Neutrophil (primary cell): ENCODE measurements at regions not wholly inside any gene's neighbourhood (a gene's known extent, or its start where the extent isn't known, plus 50 kb on each side); places are given as distances from the start of the nearest gene placed in this dataset.

ENCODE experiments used
- H3K27ac ChIP-seq: fragments of 200-600 bp; sonication (generic); 2 replicates; pipeline ENCODE4 v1.5.1; 2016; ENCODE audit warnings: mild to moderate bottlenecking, moderate library complexity
- H3K27me3 ChIP-seq: fragments of 200-600 bp; sonication (generic); 2 replicates; pipeline ENCODE4 v1.6.0; 2016; ENCODE audit warnings: mild to moderate bottlenecking
- H3K36me3 ChIP-seq: fragments of 200-600 bp; sonication (generic); 2 replicates; pipeline ENCODE4 v1.5.1; 2017
- H3K4me1 ChIP-seq, 2 experiments: fragments of 200-600 bp in 1 of 2; sonication (generic) in 1 of 2; 1 replicate in 1 of 2; 2 replicates in 1 of 2; pipeline versions ENCODE4 v1.5.1 to v1.6.1; 2013 to 2016; ENCODE audit warnings: low read depth in 1 of 2, low read length in 1 of 2, mild to moderate bottlenecking in 1 of 2, moderate library complexity in 1 of 2; ENCODE audit not compliant: control insufficient read depth in 1 of 2, insufficient read depth in 1 of 2
- H3K4me3 ChIP-seq, 2 experiments: fragments of 200-600 bp in 1 of 2; sonication (generic) in 1 of 2; 1 replicate in 1 of 2; 2 replicates in 1 of 2; pipeline ENCODE4 v1.5.1; 2013 to 2016; ENCODE audit warnings: low read depth in 1 of 2, low read length in 1 of 2, mild to moderate bottlenecking in 1 of 2, moderate library complexity in 1 of 2
- H3K9me3 ChIP-seq: fragments of 200-600 bp; sonication (generic); 2 replicates; pipeline ENCODE4 v1.5.1; 2016
- CTCF ChIP-seq: fragments of 200-600 bp; sonication (generic); IDR thresholded peaks from 2 replicates; pipeline ENCODE4 v1.5.1; 2016; ENCODE audit warnings: antibody characterized with exemption

- H3K27me3 ChIP-seq: no peaks in the 10 kb centered on the region
- H3K4me1 ChIP-seq: no peaks in the 10 kb centered on the region
- no peaks in the 10 kb centered on the region for H3K36me3 ChIP-seq
- TF ChIP-seq CTCF: no peak
- no peak overlapping the region for H3K27ac ChIP-seq
- H3K9me3 ChIP-seq: no peaks in the 10 kb centered on the region
- no peak overlapping the region for H3K4me3 ChIP-seq
Measured at GRCh38 chr6:98039443-98039842, 756.4 kb upstream of the MMS22L start.

- H3K4me1 ChIP-seq: no peaks in the 10 kb centered on the region
- H3K27ac ChIP-seq: no peak overlapping the region
- H3K4me3 ChIP-seq: no peak overlapping the region
- no peaks in the 10 kb centered on the region for H3K9me3 ChIP-seq
- TF ChIP-seq CTCF: no peak
- H3K27me3 ChIP-seq: no peaks in the 10 kb centered on the region
- no peaks in the 10 kb centered on the region for H3K36me3 ChIP-seq
Measured at GRCh38 chr6:98039904-98040607, 757.0 kb upstream of the MMS22L start.

GRCh38 chr6:98041056-98041455, 758.0 kb upstream of the MMS22L start:
- H3K36me3 ChIP-seq: no peaks in the 10 kb centered on the region
- no peaks in the 10 kb centered on the region for H3K4me1 ChIP-seq
- H3K27ac ChIP-seq: no peak overlapping the region
- no peaks in the 10 kb centered on the region for H3K27me3 ChIP-seq
- no peak overlapping the region for H3K4me3 ChIP-seq
- no peak for TF ChIP-seq CTCF
- no peaks in the 10 kb centered on the region for H3K9me3 ChIP-seq

- Histone ChIP-seq H3K27ac (no peak overlapping the region), H3K4me1 (no peaks in the 10 kb centered on the region), H3K36me3 (no peaks in the 10 kb centered on the region), H3K4me3 (no peak overlapping the region), H3K9me3 (no peaks in the 10 kb centered on the region), H3K27me3 (no peaks in the 10 kb centered on the region)
- TF ChIP-seq CTCF: no peak
Measured at GRCh38 chr6:98041921-98042320, 758.9 kb upstream of the MMS22L start.

GRCh38 chr6:98044151-98044561, 761.1 kb upstream of the MMS22L start:
- Histone ChIP-seq H3K9me3 (no peaks in the 10 kb centered on the region), H3K4me3 (no peak overlapping the region), H3K4me1 (no peaks in the 10 kb centered on the region), H3K36me3 (no peaks in the 10 kb centered on the region), H3K27me3 (no peaks in the 10 kb centered on the region), H3K27ac (no peak overlapping the region)
- TF ChIP-seq CTCF: no peak
